Progenitor cell of endocrine pancreas (in vitro differentiated cells): ENCODE measurements at regions not wholly inside any gene's neighbourhood (a gene's known extent, or its start where the extent isn't known, plus 50 kb on each side); places are given as distances from the start of the nearest gene placed in this dataset.

ENCODE experiments used
- DNase-seq: peaks from one replicate; pipeline ENCODE4 v3.0.0; 2021; ENCODE audit warnings: low spot score; ENCODE audit not compliant: unreplicated experiment
- H3K27ac Mint-ChIP-seq: 2 replicates; pipeline ENCODE4 v1.8.0; 2021; ENCODE audit warnings: mild to moderate bottlenecking, moderate library complexity, mixed read lengths
- H3K27me3 Mint-ChIP-seq: 2 replicates; pipeline ENCODE4 v1.8.0; 2021; ENCODE audit warnings: mixed read lengths
- H3K36me3 Mint-ChIP-seq: 2 replicates; pipeline ENCODE4 v1.8.0; 2022; ENCODE audit warnings: mixed read lengths; ENCODE audit not compliant: insufficient read depth
- H3K4me1 Mint-ChIP-seq: 2 replicates; pipeline ENCODE4 v1.8.0; 2021; ENCODE audit warnings: low read depth, mixed read lengths
- H3K4me3 Mint-ChIP-seq: 2 replicates; pipeline ENCODE4 v1.8.0; 2021; ENCODE audit warnings: low read depth, mild to moderate bottlenecking, moderate library complexity, mixed read lengths
- H3K9me3 Mint-ChIP-seq: 2 replicates; pipeline ENCODE4 v1.8.0; 2021; ENCODE audit warnings: low read depth, mixed read lengths
- TF ChIP-seq, protein P1 (sequence below): fragments of 200-600 bp; sonication (generic); IDR thresholded peaks from one replicate; pipeline ENCODE4 v1.5.0; 2021; ENCODE audit warnings: antibody characterized with exemption, mild to moderate bottlenecking; ENCODE audit not compliant: unreplicated experiment

DNA sequence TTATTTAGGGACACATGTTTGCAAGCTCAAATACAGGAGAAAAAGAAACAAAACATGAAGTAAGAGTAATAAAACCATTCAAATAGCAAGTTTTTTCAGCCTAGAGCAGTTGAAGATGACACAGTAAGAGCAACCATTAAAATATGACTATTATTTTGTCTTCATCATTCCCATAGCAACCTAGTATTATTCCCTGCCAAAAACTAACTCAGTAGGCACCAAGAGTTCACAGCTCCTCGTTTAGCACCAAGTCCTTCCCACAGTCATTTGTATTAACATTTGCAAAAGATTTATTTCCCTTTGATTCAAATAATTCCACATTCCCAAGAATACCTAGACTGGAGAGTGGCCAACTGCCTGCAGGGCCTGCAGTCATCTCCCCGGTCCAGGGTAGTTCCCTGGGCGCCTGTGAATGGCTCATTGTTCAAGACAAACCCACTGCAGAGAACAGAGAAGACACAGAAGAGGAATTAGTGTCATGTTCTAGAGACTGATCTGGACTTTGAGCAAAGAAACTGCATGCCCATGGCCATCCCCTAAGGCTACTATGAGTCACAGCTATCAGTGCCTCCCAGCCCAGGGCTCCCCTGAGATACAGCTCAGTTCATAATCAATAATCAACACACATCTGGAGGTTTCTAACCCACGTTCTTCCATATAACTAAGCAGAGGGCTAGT, 139.1 kb upstream of the MAP3K1 start:
- Mint-ChIP-seq H3K4me3 (no peak overlapping the region), H3K27ac (no peak overlapping the region), H3K27me3 (peaks cover 8% of the 10 kb centered on the region), H3K9me3 (peaks cover 4% of the 10 kb centered on the region), H3K4me1 (peaks cover 2% of the 10 kb centered on the region), H3K36me3 (no peaks in the 10 kb centered on the region)
- DNase-seq = no peak
- TF ChIP-seq, protein P1, sequence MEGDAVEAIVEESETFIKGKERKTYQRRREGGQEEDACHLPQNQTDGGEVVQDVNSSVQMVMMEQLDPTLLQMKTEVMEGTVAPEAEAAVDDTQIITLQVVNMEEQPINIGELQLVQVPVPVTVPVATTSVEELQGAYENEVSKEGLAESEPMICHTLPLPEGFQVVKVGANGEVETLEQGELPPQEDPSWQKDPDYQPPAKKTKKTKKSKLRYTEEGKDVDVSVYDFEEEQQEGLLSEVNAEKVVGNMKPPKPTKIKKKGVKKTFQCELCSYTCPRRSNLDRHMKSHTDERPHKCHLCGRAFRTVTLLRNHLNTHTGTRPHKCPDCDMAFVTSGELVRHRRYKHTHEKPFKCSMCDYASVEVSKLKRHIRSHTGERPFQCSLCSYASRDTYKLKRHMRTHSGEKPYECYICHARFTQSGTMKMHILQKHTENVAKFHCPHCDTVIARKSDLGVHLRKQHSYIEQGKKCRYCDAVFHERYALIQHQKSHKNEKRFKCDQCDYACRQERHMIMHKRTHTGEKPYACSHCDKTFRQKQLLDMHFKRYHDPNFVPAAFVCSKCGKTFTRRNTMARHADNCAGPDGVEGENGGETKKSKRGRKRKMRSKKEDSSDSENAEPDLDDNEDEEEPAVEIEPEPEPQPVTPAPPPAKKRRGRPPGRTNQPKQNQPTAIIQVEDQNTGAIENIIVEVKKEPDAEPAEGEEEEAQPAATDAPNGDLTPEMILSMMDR = no peak

DNA sequence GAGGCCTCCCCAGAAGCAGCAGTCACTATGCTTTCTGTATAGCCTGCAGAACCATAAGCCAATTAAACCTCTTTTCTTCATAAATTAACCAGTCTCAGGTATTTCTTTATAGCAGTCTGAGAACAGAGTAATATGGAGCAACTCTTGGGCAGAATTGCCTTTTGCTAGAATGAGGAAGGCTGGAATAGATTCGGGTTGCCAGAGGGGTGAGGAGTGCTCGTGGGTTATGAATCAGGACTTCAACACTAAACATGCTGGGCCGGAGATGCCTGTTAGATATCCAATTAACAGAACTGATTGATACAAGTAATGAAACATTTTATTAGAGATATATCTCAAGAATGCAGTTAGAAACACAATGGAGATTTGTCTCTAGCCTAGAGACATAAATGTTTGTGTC, 140.9 kb upstream of the MAP3K1 start:
- peaks cover 8% of the 10 kb centered on the region for H3K27me3 Mint-ChIP-seq
- H3K27ac Mint-ChIP-seq = no peak overlapping the region
- H3K4me3 Mint-ChIP-seq = no peak overlapping the region

DNA sequence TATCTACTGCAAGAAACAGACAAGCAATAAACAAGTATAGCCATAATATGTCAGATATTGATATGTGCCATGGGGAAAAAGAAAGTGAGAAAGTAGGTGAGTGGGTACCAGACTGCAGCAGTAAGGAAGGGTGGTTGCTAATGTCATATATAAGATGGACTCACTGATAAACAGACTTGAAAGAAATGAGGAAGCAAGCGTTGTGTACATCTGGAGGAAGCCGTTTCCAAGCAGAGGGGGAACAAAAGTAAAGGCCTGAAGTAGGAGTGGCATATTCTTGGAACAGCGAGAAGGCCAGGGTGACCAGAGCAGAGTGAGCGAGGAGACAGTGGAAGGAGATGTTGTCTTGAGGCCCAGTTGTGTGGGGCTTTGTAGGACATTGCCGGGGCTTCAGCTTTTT, 142.2 kb upstream of the MAP3K1 start:
- TF ChIP-seq, protein P1 = no peak
- Mint-ChIP-seq H3K4me1 (peaks cover 19% of the 10 kb centered on the region), H3K27ac (no peak overlapping the region), H3K9me3 (peaks cover 4% of the 10 kb centered on the region), H3K27me3 (peaks cover 8% of the 10 kb centered on the region), H3K36me3 (no peaks in the 10 kb centered on the region), H3K4me3 (no peak overlapping the region)
- DNase-seq = no peak

More for the DNA sequence above, 140.9 kb upstream of the MAP3K1 start:
- Mint-ChIP-seq H3K9me3 (peaks cover 4% of the 10 kb centered on the region), H3K4me1 (peaks cover 12% of the 10 kb centered on the region), H3K36me3 (no peaks in the 10 kb centered on the region)
- TF ChIP-seq, protein P1 = no peak
- DNase-seq = no peak

DNA sequence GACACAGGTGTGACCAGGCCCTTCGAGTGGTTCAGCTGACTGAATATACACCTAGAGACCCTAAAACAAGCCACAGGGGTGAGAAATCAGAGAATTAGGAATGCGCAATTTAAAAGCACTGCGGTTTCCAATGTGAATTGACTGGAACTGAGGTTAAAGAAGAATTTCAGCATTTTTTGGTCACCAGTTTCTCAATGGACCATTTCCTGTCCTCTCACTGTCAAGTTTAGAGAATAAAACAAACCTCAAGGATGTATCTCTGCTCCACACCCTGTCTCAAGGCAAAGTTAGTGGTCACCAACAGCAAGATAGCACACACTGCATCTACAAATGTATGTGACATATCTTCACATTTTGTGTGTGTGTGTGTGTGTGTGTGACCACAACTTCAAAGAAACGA, 143.8 kb upstream of the MAP3K1 start:
- H3K9me3 Mint-ChIP-seq = peaks cover 8% of the 10 kb centered on the region
- peaks cover 10% of the 10 kb centered on the region for H3K27me3 Mint-ChIP-seq
- no peak for DNase-seq
- H3K27ac Mint-ChIP-seq = no peak overlapping the region
- H3K4me3 Mint-ChIP-seq = no peak overlapping the region
- peaks cover 19% of the 10 kb centered on the region for H3K4me1 Mint-ChIP-seq
- H3K36me3 Mint-ChIP-seq = no peaks in the 10 kb centered on the region
- TF ChIP-seq, protein P1 = no peak

DNA sequence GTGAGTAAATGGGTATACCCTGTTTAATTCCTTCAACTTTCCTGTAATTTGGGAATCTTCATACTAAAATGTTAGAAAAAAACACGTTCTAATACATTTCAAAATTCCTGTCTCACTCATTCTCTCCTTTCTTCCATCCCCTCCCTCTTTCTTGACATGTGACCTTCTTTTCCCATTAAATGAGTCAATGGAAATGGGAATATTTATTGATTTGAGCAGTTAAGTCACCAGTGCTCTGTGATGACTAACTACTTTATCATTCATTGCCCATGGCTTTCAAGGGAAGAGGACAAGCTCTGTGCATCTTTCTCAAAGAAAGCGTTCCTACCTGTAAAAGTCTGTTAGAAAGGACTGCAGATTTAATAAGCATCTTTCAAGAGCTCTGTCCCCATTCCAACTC, 144.4 kb upstream of the MAP3K1 start:
- no peak for DNase-seq
- Mint-ChIP-seq H3K27ac (no peak overlapping the region), H3K4me3 (no peak overlapping the region), H3K4me1 (peaks cover 19% of the 10 kb centered on the region), H3K36me3 (no peaks in the 10 kb centered on the region), H3K27me3 (peaks cover 10% of the 10 kb centered on the region), H3K9me3 (peaks cover 8% of the 10 kb centered on the region)
- TF ChIP-seq, protein P1 = no peak
